ENCODE measurements at regions not wholly inside any gene's neighbourhood (a gene's known extent, or its start where the extent isn't known, plus 50 kb on each side); places are given as distances from the start of the nearest gene placed in this dataset.

DNA sequence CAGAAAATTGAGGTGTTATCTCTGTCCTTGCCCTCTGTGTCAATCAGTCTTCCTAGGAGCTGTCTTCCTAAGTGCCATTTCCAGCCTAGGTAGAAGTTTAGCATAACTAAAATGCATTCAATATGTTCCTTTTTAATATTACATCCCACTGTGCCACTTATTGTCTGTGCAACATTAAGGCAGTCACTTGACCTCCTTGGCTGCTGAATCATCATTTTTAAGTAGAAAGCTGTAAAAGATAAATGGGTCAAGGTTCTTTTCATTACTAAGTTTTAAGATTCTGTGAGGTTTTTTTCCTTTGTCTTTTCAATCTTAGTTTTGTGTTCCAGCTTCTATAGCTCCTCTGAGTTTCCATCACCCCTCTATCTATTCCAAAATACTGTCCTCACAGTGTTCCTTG lies 371.9 kb upstream of the SOX9 start:
- H3K4me1 Mint-ChIP-seq, result no peaks in the 10 kb centered on the region

More for the DNA sequence above, 371.9 kb upstream of the SOX9 start:
- no peaks in the 10 kb centered on the region for H4K20me1 ChIP-seq (replicated peaks; ENCODE audit: insufficient read depth)
- TF ChIP-seq STAT1 (IDR thresholded peaks at IDR 0.05; ENCODE audit: unreplicated experiment) (no peak), ETS1 (IDR thresholded peaks at IDR 0.05) (no peak), CREB1 (CRISPR knock-in tag; IDR thresholded peaks at IDR 0.05; ENCODE audit: low read depth) (no peak), EZH2phosphoT487 (IDR thresholded peaks at IDR 0.05; ENCODE audit: unreplicated experiment) (no peak), ZNF114 (CRISPR knock-in tag; IDR thresholded peaks at IDR 0.05) (no peak), ZNF331 (CRISPR knock-in tag; IDR thresholded peaks at IDR 0.05; ENCODE audit: low read depth) (no peak), CTCF (conservative IDR thresholded peaks at IDR 0.05; ENCODE audit: low read depth in 2 of 2) (no peak), JUNB (IDR thresholded peaks at IDR 0.05; ENCODE audit: unreplicated experiment) (no peak), REST (IDR thresholded peaks at IDR 0.05; ENCODE audit: unreplicated experiment) (no peak), EZH2 (IDR thresholded peaks at IDR 0.05; ENCODE audit: low read depth, unreplicated experiment) (no peak), NANOG (IDR thresholded peaks at IDR 0.05; ENCODE audit: borderline replicate concordance) (no peak)
- no peaks in the 10 kb centered on the region for H3K27me3 ChIP-seq (ENCODE audit: insufficient read depth)
- H3K4me2 ChIP-seq, result no peak overlapping the region
- no peak overlapping the region for H3K4me3 ChIP-seq
- no peak overlapping the region for H2AFZ ChIP-seq
- H3K79me2 ChIP-seq (replicated peaks; ENCODE audit: insufficient read depth), result no peaks in the 10 kb centered on the region
- no peaks in the 10 kb centered on the region for H3F3A ChIP-seq (replicated peaks; ENCODE audit: low read depth)
- no peak overlapping the region for H3K27ac Mint-ChIP-seq
- H3K27ac ChIP-seq (ENCODE audit: low read depth), result no peak overlapping the region
- H3K4me3 Mint-ChIP-seq, result no peak overlapping the region
- H3K27me3 Mint-ChIP-seq (ENCODE audit: insufficient read depth, low read depth, poor library complexity), result no peaks in the 10 kb centered on the region
- no peaks in the 10 kb centered on the region for H3K9me3 Mint-ChIP-seq
- ATAC-seq (no peak), DNase-seq (ENCODE audit: low spot score) (no peak)
- no peaks in the 10 kb centered on the region for H3K36me3 Mint-ChIP-seq (ENCODE audit: low read depth)
- H3K9me2 ChIP-seq (ENCODE audit: insufficient read depth), result no peaks in the 10 kb centered on the region
- no peaks in the 10 kb centered on the region for H3K36me3 ChIP-seq (ENCODE audit: insufficient read depth)
- H3K4me1 ChIP-seq (ENCODE audit: insufficient read depth), result no peaks in the 10 kb centered on the region

All from GM23338 (cell line).